Activated CD8-positive, alpha-beta T cell treated with anti-CD3 and anti-CD28 coated beads for 36 hours (primary cell): ENCODE measurements at regions not wholly inside any gene's neighbourhood (a gene's known extent, or its start where the extent isn't known, plus 50 kb on each side); places are given as distances from the start of the nearest gene placed in this dataset.

Source experiments
- ATAC-seq: fragments of 200-7000 bp; cut with Tn5 transposase; one replicate; pipeline ENCODE4 v1.10.0; 2021; ENCODE audit warnings: mild to moderate bottlenecking, moderate library complexity
- CTCF ChIA-PET: fragments of 350-600 bp; sonication (Branson Sonifier 250); formaldehyde crosslinking; loops from one replicate; lab custom pipeline; 2021; ENCODE audit warnings: antibody characterized with exemption; lab: Charles Lee
- POLR2A ChIA-PET: fragments of 350-600 bp; sonication (Branson Sonifier 250); formaldehyde crosslinking; loops from one replicate; lab custom pipeline; 2021; ENCODE audit warnings: antibody characterized with exemption; lab: Charles Lee
- DNase-seq: peaks from one replicate; pipeline ENCODE4 v3.0.0-alpha.2; 2020
- H3K27ac Mint-ChIP-seq: one replicate; pipeline ENCODE4 v1.8.0; 2021; ENCODE audit warnings: mild to moderate bottlenecking, mixed read lengths
- H3K27me3 Mint-ChIP-seq: one replicate; pipeline ENCODE4 v1.8.0; 2021; ENCODE audit warnings: mixed read lengths
- H3K36me3 Mint-ChIP-seq: one replicate; pipeline ENCODE4 v1.8.0; 2021; ENCODE audit warnings: low read depth, mixed read lengths
- H3K4me1 Mint-ChIP-seq: one replicate; pipeline ENCODE4 v1.8.0; 2021; ENCODE audit warnings: low read depth, mixed read lengths
- H3K4me3 Mint-ChIP-seq: one replicate; pipeline ENCODE4 v1.8.0; 2021; ENCODE audit warnings: mild to moderate bottlenecking, moderate library complexity, mixed read lengths
- H3K9me3 Mint-ChIP-seq: one replicate; pipeline ENCODE4 v1.8.0; 2021; ENCODE audit warnings: mixed read lengths
- intact Hi-C: fragments of 100-400 bp; cut with micrococcal nuclease; formaldehyde crosslinking; loops from one replicate; pipeline ENCODE4 v1.10.0; 2022
- TF ChIP-seq, protein P1 (sequence below): fragments of 200-600 bp; IDR thresholded peaks from one replicate; pipeline ENCODE4 v1.8.0; 2022; ENCODE audit warnings: antibody characterized with exemption, mild to moderate bottlenecking

GRCh38 chr4:158068068-158068467 lies 104.8 kb downstream of the GASK1B start:
- Mint-ChIP-seq H3K9me3 (no peaks in the 10 kb centered on the region), H3K27ac (no peak overlapping the region), H3K4me3 (no peak overlapping the region), H3K27me3 (peaks cover 1% of the 10 kb centered on the region), H3K4me1 (no peaks in the 10 kb centered on the region), H3K36me3 (no peaks in the 10 kb centered on the region)
- TF ChIP-seq, protein P1, sequence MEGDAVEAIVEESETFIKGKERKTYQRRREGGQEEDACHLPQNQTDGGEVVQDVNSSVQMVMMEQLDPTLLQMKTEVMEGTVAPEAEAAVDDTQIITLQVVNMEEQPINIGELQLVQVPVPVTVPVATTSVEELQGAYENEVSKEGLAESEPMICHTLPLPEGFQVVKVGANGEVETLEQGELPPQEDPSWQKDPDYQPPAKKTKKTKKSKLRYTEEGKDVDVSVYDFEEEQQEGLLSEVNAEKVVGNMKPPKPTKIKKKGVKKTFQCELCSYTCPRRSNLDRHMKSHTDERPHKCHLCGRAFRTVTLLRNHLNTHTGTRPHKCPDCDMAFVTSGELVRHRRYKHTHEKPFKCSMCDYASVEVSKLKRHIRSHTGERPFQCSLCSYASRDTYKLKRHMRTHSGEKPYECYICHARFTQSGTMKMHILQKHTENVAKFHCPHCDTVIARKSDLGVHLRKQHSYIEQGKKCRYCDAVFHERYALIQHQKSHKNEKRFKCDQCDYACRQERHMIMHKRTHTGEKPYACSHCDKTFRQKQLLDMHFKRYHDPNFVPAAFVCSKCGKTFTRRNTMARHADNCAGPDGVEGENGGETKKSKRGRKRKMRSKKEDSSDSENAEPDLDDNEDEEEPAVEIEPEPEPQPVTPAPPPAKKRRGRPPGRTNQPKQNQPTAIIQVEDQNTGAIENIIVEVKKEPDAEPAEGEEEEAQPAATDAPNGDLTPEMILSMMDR, result no peak
- CTCF ChIA-PET, result no interaction called here
- no peak for DNase-seq
- no peak for ATAC-seq
- intact Hi-C loops, result no loop called here
- POLR2A ChIA-PET, result no interaction called here

- no peaks in the 10 kb centered on the region for H3K4me1 Mint-ChIP-seq
- H3K27ac Mint-ChIP-seq, result no peak overlapping the region
- no peak overlapping the region for H3K4me3 Mint-ChIP-seq
- H3K36me3 Mint-ChIP-seq, result no peaks in the 10 kb centered on the region
- DNase-seq (no peak), ATAC-seq (no peak)
- intact Hi-C loops, result no loop called here
- TF ChIP-seq, protein P1, result no peak
- H3K27me3 Mint-ChIP-seq, result peaks cover 1% of the 10 kb centered on the region
- ChIA-PET CTCF (no interaction called here), POLR2A (no interaction called here)
- H3K9me3 Mint-ChIP-seq, result no peaks in the 10 kb centered on the region
These were observed 105.2 kb downstream of the GASK1B start for GRCh38 chr4:158067646-158068045.

- ATAC-seq (no peak), DNase-seq (no peak)
- no peak overlapping the region for H3K4me3 Mint-ChIP-seq
- ChIA-PET POLR2A (no interaction called here), CTCF (no interaction called here)
- intact Hi-C loops, result no loop called here
- no peak overlapping the region for H3K27ac Mint-ChIP-seq
- TF ChIP-seq, protein P1, result no peak
- H3K9me3 Mint-ChIP-seq, result no peaks in the 10 kb centered on the region
- no peaks in the 10 kb centered on the region for H3K4me1 Mint-ChIP-seq
- peaks cover 1% of the 10 kb centered on the region for H3K27me3 Mint-ChIP-seq
- H3K36me3 Mint-ChIP-seq, result no peaks in the 10 kb centered on the region
These were observed 107.2 kb downstream of the GASK1B start for GRCh38 chr4:158065603-158066002.

DNA sequence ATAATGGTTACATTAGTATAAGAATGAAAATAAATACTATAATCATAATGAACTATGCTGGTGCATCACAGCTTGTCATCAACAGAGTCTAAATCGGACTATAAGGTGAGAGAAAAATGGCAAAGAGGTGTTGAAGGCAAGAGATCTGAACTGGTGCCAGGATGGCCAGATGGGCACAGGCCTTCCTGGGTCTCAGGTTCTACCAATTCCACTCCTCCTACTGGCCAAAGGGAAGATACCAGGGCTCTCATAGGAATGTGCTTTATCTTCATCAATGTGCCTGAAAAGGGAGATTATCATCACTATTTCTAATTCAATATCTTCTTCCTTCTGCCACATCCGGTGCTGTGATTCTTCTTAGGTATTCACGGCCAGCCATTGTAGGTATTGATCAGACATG lies 107.6 kb downstream of the GASK1B start:
- ChIA-PET POLR2A (no interaction called here), CTCF (no interaction called here)
- intact Hi-C loops, result no loop called here
- DNase-seq (no peak), ATAC-seq (no peak)
- Mint-ChIP-seq H3K27ac (no peak overlapping the region), H3K4me1 (no peaks in the 10 kb centered on the region), H3K36me3 (no peaks in the 10 kb centered on the region), H3K4me3 (no peak overlapping the region), H3K27me3 (peaks cover 1% of the 10 kb centered on the region), H3K9me3 (no peaks in the 10 kb centered on the region)
- TF ChIP-seq, protein P1, result no peak

GRCh38 chr4:158056689-158057245 lies 116.1 kb downstream of the GASK1B start:
- H3K36me3 Mint-ChIP-seq, result no peaks in the 10 kb centered on the region
- no peak overlapping the region for H3K27ac Mint-ChIP-seq
- TF ChIP-seq, protein P1, result no peak
- no peaks in the 10 kb centered on the region for H3K9me3 Mint-ChIP-seq
- no peak for ATAC-seq
- no peaks in the 10 kb centered on the region for H3K27me3 Mint-ChIP-seq
- ChIA-PET CTCF (no interaction called here), POLR2A (no interaction called here)
- H3K4me1 Mint-ChIP-seq, result no peaks in the 10 kb centered on the region
- no peak for DNase-seq
- intact Hi-C loops, result no loop called here
- no peak overlapping the region for H3K4me3 Mint-ChIP-seq
